H1 (cell line): ENCODE measurements at regions not wholly inside any gene's neighbourhood (a gene's known extent, or its start where the extent isn't known, plus 50 kb on each side); places are given as distances from the start of the nearest gene placed in this dataset.
A peak's percentile ranks its signal among the peaks of the same experiment; 100 is the strongest.

Source experiments
- CTCF ChIA-PET: fragments of 300-600 bp; sonication (Branson Sonifier 250); formaldehyde crosslinking; loops from one replicate; lab custom pipeline; 2021; ENCODE audit not compliant: partially characterized antibody; lab: Charles Lee
- POLR2A ChIA-PET: fragments of 300-600 bp; sonication (Branson Sonifier 250); formaldehyde crosslinking; loops from one replicate; lab custom pipeline; 2021; ENCODE audit warnings: inconsistent platforms; ENCODE audit not compliant: partially characterized antibody; lab: Charles Lee
- DNase-seq, 2 experiments: peaks; one replicate each; pipeline versions ENCODE4 v3.0.0 to v3.0.0-alpha.2; 2010 to 2022; ENCODE audit warnings: low spot score in 2 of 2, low read depth in 1 of 2, mixed read lengths in 1 of 2
- FAIRE-seq: peaks from 2 replicates; lab custom pipeline; 2011; peaks lifted over from hg19 to GRCh38; lab: Jason Lieb, UNC
- H2AFZ ChIP-seq: 2 replicates; pipeline ENCODE4 v1.8.1; 2012; ENCODE audit warnings: low read length, inconsistent platforms
- H2AK5ac ChIP-seq: 2 replicates; pipeline ENCODE4 v1.6.1; 2013; ENCODE audit warnings: low read depth, low read length
- H2BK120ac ChIP-seq: replicated peaks from 2 replicates; pipeline ENCODE3; 2013; ENCODE audit warnings: low read depth, low read length, inconsistent platforms
- H2BK12ac ChIP-seq: 2 replicates; pipeline ENCODE4 v1.6.1; 2013; ENCODE audit warnings: low read depth, low read length
- H2BK15ac ChIP-seq: 2 replicates; pipeline ENCODE4 v1.6.1; 2013; ENCODE audit warnings: low read length
- H2BK20ac ChIP-seq: 2 replicates; pipeline ENCODE4 v1.6.1; 2013; ENCODE audit warnings: low read length
- H2BK5ac ChIP-seq: 2 replicates; pipeline ENCODE4 v1.6.1; 2013; ENCODE audit warnings: low read depth, low read length
- H3K14ac ChIP-seq: 2 replicates; pipeline ENCODE4 v1.6.1; 2013; ENCODE audit warnings: inconsistent platforms; ENCODE audit not compliant: insufficient read length
- H3K18ac ChIP-seq: 2 replicates; pipeline ENCODE4 v1.6.1; 2013; ENCODE audit warnings: low read length; ENCODE audit errors: extremely low read depth
- H3K23ac ChIP-seq: 2 replicates; pipeline ENCODE4 v1.6.1; 2013; ENCODE audit warnings: inconsistent platforms; ENCODE audit not compliant: insufficient read length
- H3K23me2 ChIP-seq: 2 replicates; pipeline ENCODE4 v1.6.1; 2013; ENCODE audit warnings: low read depth, low read length
- H3K27ac ChIP-seq: 2 replicates; pipeline ENCODE4 v1.6.1; 2011; ENCODE audit warnings: low read depth, low read length, inconsistent platforms
- H3K27me3 ChIP-seq, 4 experiments: replicated peaks in 1 of 4; 1 replicate in 1 of 4; 2 replicates in 3 of 4; pipeline versions ENCODE4 v1.6.1 to v1.8.1; 2011 to 2013; ENCODE audit warnings: low read length in 3 of 4, mild to moderate bottlenecking in 3 of 4, inconsistent platforms in 2 of 4, mixed read lengths in 2 of 4, moderate library complexity in 1 of 4; ENCODE audit not compliant: control insufficient read depth in 3 of 4, insufficient read depth in 3 of 4; ENCODE audit errors: extremely low read depth in 1 of 4
- H3K36me3 ChIP-seq, 4 experiments: 2 replicates each; pipeline versions ENCODE4 v1.6.1 to v1.8.1; 2011 to 2013; ENCODE audit warnings: mild to moderate bottlenecking in 4 of 4, low read length in 3 of 4, moderate library complexity in 2 of 4, control low read depth in 1 of 4, inconsistent platforms in 1 of 4; ENCODE audit not compliant: insufficient read depth in 4 of 4, control insufficient read depth in 2 of 4
- H3K4ac ChIP-seq: replicated peaks from 2 replicates; pipeline ENCODE3; 2013; ENCODE audit warnings: low read length, low read depth, mixed read lengths, inconsistent platforms; ENCODE audit not compliant: insufficient read length
- H3K4me1 ChIP-seq, 4 experiments: replicated peaks in 1 of 4; 1 replicate in 1 of 4; 2 replicates in 3 of 4; pipeline versions ENCODE4 v1.6.1 to v1.8.1; 2011 to 2013; ENCODE audit warnings: low read length in 3 of 4, inconsistent platforms in 2 of 4, mixed read lengths in 1 of 4; ENCODE audit not compliant: insufficient read depth in 4 of 4, control insufficient read depth in 3 of 4
- H3K4me2 ChIP-seq, 2 experiments: 2 replicates each; pipeline versions ENCODE4 v1.6.1 to v1.8.1; 2011 to 2013; ENCODE audit warnings: low read depth in 2 of 2, low read length in 2 of 2, control low read depth in 1 of 2, inconsistent platforms in 1 of 2, mild to moderate bottlenecking in 1 of 2; ENCODE audit not compliant: insufficient read depth in 1 of 2
- H3K4me3 ChIP-seq, 4 experiments: fragments of 200-600, 300-600 bp in 1 of 4; sonication (generic), shearing (Covaris generic), sonication (Bioruptor Twin) in 1 of 4; 2 replicates each; pipeline versions ENCODE4 v1.5.1 to v1.8.1; 2011 to 2016; ENCODE audit warnings: low read length in 4 of 4, low read depth in 3 of 4, control low read depth in 2 of 4, inconsistent platforms in 2 of 4, mild to moderate bottlenecking in 2 of 4, mixed read lengths in 1 of 4, moderate library complexity in 1 of 4; ENCODE audit not compliant: insufficient read depth in 2 of 4; ENCODE audit errors: extremely low read depth in 1 of 4
- H3K56ac ChIP-seq: replicated peaks from 2 replicates; pipeline ENCODE3; 2013; ENCODE audit warnings: low read depth, mild to moderate bottlenecking, mixed read lengths, low read length, inconsistent platforms; ENCODE audit not compliant: insufficient read length
- H3K79me1 ChIP-seq: 2 replicates; pipeline ENCODE4 v1.6.1; 2013; ENCODE audit warnings: low read depth, low read length, control low read depth
- H3K79me2 ChIP-seq, 2 experiments: 2 replicates each; pipeline versions ENCODE4 v1.6.1 to v1.8.1; 2012 to 2013; ENCODE audit warnings: low read length in 2 of 2, mild to moderate bottlenecking in 2 of 2, inconsistent platforms in 1 of 2; ENCODE audit not compliant: insufficient read depth in 2 of 2, control insufficient read depth in 1 of 2
- H3K9ac ChIP-seq, 4 experiments: replicated peaks in 1 of 4; 1 replicate in 1 of 4; 2 replicates in 3 of 4; pipeline versions ENCODE4 v1.6.1 to v1.8.1; 2011 to 2013; ENCODE audit warnings: low read depth in 3 of 4, low read length in 3 of 4, control low read depth in 2 of 4, mild to moderate bottlenecking in 2 of 4, moderate library complexity in 2 of 4, inconsistent platforms in 1 of 4; ENCODE audit errors: extremely low read depth in 1 of 4
- H3K9me3 ChIP-seq, 2 experiments: 2 replicates each; pipeline versions ENCODE4 v1.6.1 to v1.8.1; 2012 to 2013; ENCODE audit warnings: mild to moderate bottlenecking in 2 of 2, moderate library complexity in 2 of 2, control low read depth in 1 of 2, inconsistent platforms in 1 of 2, low read depth in 1 of 2, low read length in 1 of 2, mixed read lengths in 1 of 2; ENCODE audit not compliant: insufficient read depth in 2 of 2
- H4K20me1 ChIP-seq, 2 experiments: replicated peaks in 1 of 2; 2 replicates each; pipeline versions ENCODE3 to v1.8.1; 2011 to 2013; ENCODE audit warnings: inconsistent platforms in 2 of 2, low read length in 2 of 2, mild to moderate bottlenecking in 1 of 2; ENCODE audit not compliant: insufficient read depth in 2 of 2, control insufficient read depth in 1 of 2
- H4K5ac ChIP-seq: 2 replicates; pipeline ENCODE4 v1.6.1; 2013; ENCODE audit warnings: low read length, low read depth, mixed read lengths, inconsistent platforms; ENCODE audit not compliant: insufficient read length
- H4K8ac ChIP-seq: 2 replicates; pipeline ENCODE4 v1.8.0; 2013; ENCODE audit warnings: mild to moderate bottlenecking, moderate library complexity, low read length, inconsistent platforms; ENCODE audit not compliant: insufficient read depth; ENCODE audit errors: extremely low read depth
- H4K91ac ChIP-seq: replicated peaks from 2 replicates; pipeline ENCODE3; 2013; ENCODE audit warnings: low read length, mixed read lengths, inconsistent platforms; ENCODE audit not compliant: insufficient read length
- CREB1 ChIP-seq: IDR thresholded peaks from 2 replicates; pipeline ENCODE4 v1.6.1; 2012; ENCODE audit warnings: inconsistent platforms
- CTBP2 ChIP-seq: IDR thresholded peaks from 2 replicates; pipeline ENCODE4 v1.7.0; 2011; ENCODE audit warnings: borderline replicate concordance, mild to moderate bottlenecking, moderate library complexity, mixed read lengths, low read length; ENCODE audit not compliant: insufficient read depth, insufficient read length
- EP300 ChIP-seq, 2 experiments: IDR thresholded peaks; 1 replicate in 1 of 2; 2 replicates in 1 of 2; pipeline ENCODE4 v1.6.1; 2011 to 2012; ENCODE audit warnings: low read depth in 2 of 2, low read length in 2 of 2, mild to moderate bottlenecking in 2 of 2, borderline replicate concordance in 1 of 2, inconsistent platforms in 1 of 2, moderate library complexity in 1 of 2
- FOSL1 ChIP-seq: IDR thresholded peaks from 2 replicates; pipeline ENCODE4 v1.6.1; 2011; ENCODE audit warnings: mild to moderate bottlenecking, low read depth, low read length, moderate library complexity; ENCODE audit not compliant: insufficient read depth
- KDM5A ChIP-seq: fragments of 200-600 bp; IDR thresholded peaks from 2 replicates; pipeline ENCODE4 v1.7.1; 2012; ENCODE audit warnings: mild to moderate bottlenecking, low read length, inconsistent platforms, mixed read lengths
- MAFK ChIP-seq: IDR thresholded peaks from 2 replicates; pipeline ENCODE4 v1.6.1; 2012; ENCODE audit warnings: low read depth, mild to moderate bottlenecking, improper control_type of control experiment, low read length
- PHF8 ChIP-seq: fragments of 200-600 bp; sonication (generic); conservative IDR thresholded peaks from 2 replicates; pipeline ENCODE4 v1.7.1; 2012; ENCODE audit warnings: low read depth, mild to moderate bottlenecking, inconsistent platforms, low read length, moderate library complexity
- RAD21 ChIP-seq, 2 experiments: IDR thresholded peaks in 1 of 2; conservative IDR thresholded peaks in 1 of 2; 2 replicates each; pipeline ENCODE4 v1.6.1; 2011; ENCODE audit warnings: low read depth in 2 of 2, low read length in 2 of 2, improper control_type of control experiment in 1 of 2, inconsistent platforms in 1 of 2, mild to moderate bottlenecking in 1 of 2, moderate library complexity in 1 of 2
- SIX5 ChIP-seq: IDR thresholded peaks from 2 replicates; pipeline ENCODE4 v1.6.1; 2011; ENCODE audit warnings: mild to moderate bottlenecking, low read depth, low read length
- SRF ChIP-seq: IDR thresholded peaks from 2 replicates; pipeline ENCODE4 v1.6.1; 2011; ENCODE audit warnings: mild to moderate bottlenecking, low read depth, low read length, moderate library complexity
- TAF1 ChIP-seq: IDR thresholded peaks from 2 replicates; pipeline ENCODE4 v1.6.1; 2011; ENCODE audit warnings: mild to moderate bottlenecking, low read depth, low read length
- TBP ChIP-seq: IDR thresholded peaks from 2 replicates; pipeline ENCODE4 v1.6.1; 2011; ENCODE audit warnings: low read depth, low read length, improper control_type of control experiment
- WGBS, 2 experiments: shearing (Covaris generic) in 1 of 2; methylation state at CpG; one replicate each; pipeline versions ENCODE4 v1.1.6 to v1.1.7; 2013 to 2015; ENCODE audit warnings: low lambda C conversion rate in 2 of 2, mixed read lengths in 2 of 2, inconsistent platforms in 1 of 2, low coverage in 1 of 2, missing lambda C conversion rate in 1 of 2; ENCODE audit not compliant: insufficient replicate concordance in 2 of 2, insufficient coverage in 1 of 2, insufficient read length in 1 of 2; ENCODE audit errors: extremely low coverage in 1 of 2, missing lambda C conversion rate in 1 of 2; 5-methylcytosine and 5-hydroxymethylcytosine counted together

GRCh38 chr12:20142956-20143355 lies 225.4 kb upstream of the PDE3A start:
- ChIA-PET POLR2A (no interaction called here), CTCF (interaction anchor here (0.8 to 2.3 kb wide), 7 partner anchors 8 to 459 kb away, joined by 3 to 12 read pairs (median 3); no protein-coding TSS in a partner anchor)
- peak overlapping the region; percentile 63 for H2AFZ ChIP-seq
- no peak overlapping the region for H4K5ac ChIP-seq
- no peak overlapping the region for H3K18ac ChIP-seq
- H3K4ac ChIP-seq = no peak overlapping the region
- H3K4me2 ChIP-seq = no peak overlapping the region
- no peaks in the 10 kb centered on the region for H3K79me1 ChIP-seq
- H3K23me2 ChIP-seq = no peaks in the 10 kb centered on the region
- H3K23ac ChIP-seq = no peak overlapping the region
- no peak overlapping the region for H3K27ac ChIP-seq
- no peaks in the 10 kb centered on the region for H4K20me1 ChIP-seq
- no peak overlapping the region for H3K14ac ChIP-seq
- DNase-seq (no peak), FAIRE-seq (no peak)
- no peak overlapping the region for H2BK15ac ChIP-seq
- no peak overlapping the region for H2BK120ac ChIP-seq
- H4K91ac ChIP-seq = no peak overlapping the region
- no peak overlapping the region for H2BK12ac ChIP-seq
- H4K8ac ChIP-seq = no peak overlapping the region
- H2BK5ac ChIP-seq = no peak overlapping the region
- H3K27me3 ChIP-seq = no peaks in the 10 kb centered on the region
- WGBS, 2 experiments = 68% methylated on average over 3 of the region's 3 CpGs; no CpG with 5 or more reads in 1 of the 2 experiments
- no peak overlapping the region for H2BK20ac ChIP-seq
- no peak overlapping the region for H2AK5ac ChIP-seq
- H3K4me3 ChIP-seq = no peak overlapping the region
- H3K9ac ChIP-seq = no peak overlapping the region
- no peaks in the 10 kb centered on the region for H3K79me2 ChIP-seq
- H3K36me3 ChIP-seq = no peaks in the 10 kb centered on the region
- no peaks in the 10 kb centered on the region for H3K9me3 ChIP-seq
- H3K4me1 ChIP-seq = no peaks in the 10 kb centered on the region; a peak in 1 of 7 replicates
- no peak overlapping the region for H3K56ac ChIP-seq
- TF ChIP-seq CTBP2 (no peak), TBP (no peak), SRF (no peak), EP300 (IDR thresholded peaks at IDR 0.05; ENCODE audit: borderline replicate concordance in 1 of 2, low read depth in 2 of 2, low read length in 2 of 2) (no peak), KDM5A (no peak), RAD21 (IDR thresholded peaks at IDR 0.05 in 1 of 2, conservative IDR thresholded peaks at IDR 0.05 in 1 of 2; ENCODE audit: low read depth in 2 of 2, low read length in 2 of 2) (peak; percentile 31 to 55; a peak in 2 of 4 replicates), MAFK (no peak), TAF1 (no peak), CREB1 (no peak), FOSL1 (no peak), SIX5 (no peak), PHF8 (no peak)
